ENCODE measurements at regions not wholly inside any gene's neighbourhood (a gene's known extent, or its start where the extent isn't known, plus 50 kb on each side); places are given as distances from the start of the nearest gene placed in this dataset.

- TF ChIP-seq CTCF (IDR thresholded peaks at IDR 0.05; ENCODE audit: low read depth, low read length, missing control alignments) = no peak
- no peak overlapping the region for H3K4me3 ChIP-seq (ENCODE audit: low read depth, low read length)
- DNase-seq (ENCODE audit: low read depth) = no peak
These were observed 62.0 kb upstream of the SYT1 start for GRCh38 chr12:78802593-78802992.

DNA sequence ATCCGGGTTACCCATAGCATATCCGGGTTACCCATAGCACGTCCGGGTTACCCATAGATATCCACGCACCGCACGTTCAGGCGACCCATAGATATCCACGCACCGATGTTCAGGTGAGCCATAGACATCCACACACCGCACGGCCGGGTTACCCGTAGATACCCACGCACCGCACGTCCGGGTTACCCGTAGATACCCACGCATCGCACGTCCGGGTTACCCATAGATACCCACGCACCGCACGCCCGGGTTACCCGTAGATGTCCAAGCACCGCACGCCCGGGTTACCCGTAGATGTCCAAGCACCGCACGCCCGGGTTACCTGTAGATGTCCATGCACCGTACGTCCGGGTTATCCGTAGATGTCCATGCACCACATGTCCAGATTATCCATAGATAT is 60.3 kb upstream of the SYT1 start:
- no peak for TF ChIP-seq CTCF (IDR thresholded peaks at IDR 0.05; ENCODE audit: low read depth, low read length, missing control alignments)
- DNase-seq (ENCODE audit: low read depth) = no peak
- no peak overlapping the region for H3K4me3 ChIP-seq (ENCODE audit: low read depth, low read length)
